HS-27A (cell line): ENCODE measurements at regions not wholly inside any gene's neighbourhood (a gene's known extent, or its start where the extent isn't known, plus 50 kb on each side); places are given as distances from the start of the nearest gene placed in this dataset.
"Not testable (repeated sequence)": the region's sequence is repeated elsewhere in the genome, so short reads cannot be mapped to it uniquely, and the experiment has no call there.

Source experiments
- DNase-seq: peaks from one replicate; pipeline ENCODE4 v3.0.0-alpha.2; 2012; ENCODE audit warnings: low read depth, missing footprints

DNA sequence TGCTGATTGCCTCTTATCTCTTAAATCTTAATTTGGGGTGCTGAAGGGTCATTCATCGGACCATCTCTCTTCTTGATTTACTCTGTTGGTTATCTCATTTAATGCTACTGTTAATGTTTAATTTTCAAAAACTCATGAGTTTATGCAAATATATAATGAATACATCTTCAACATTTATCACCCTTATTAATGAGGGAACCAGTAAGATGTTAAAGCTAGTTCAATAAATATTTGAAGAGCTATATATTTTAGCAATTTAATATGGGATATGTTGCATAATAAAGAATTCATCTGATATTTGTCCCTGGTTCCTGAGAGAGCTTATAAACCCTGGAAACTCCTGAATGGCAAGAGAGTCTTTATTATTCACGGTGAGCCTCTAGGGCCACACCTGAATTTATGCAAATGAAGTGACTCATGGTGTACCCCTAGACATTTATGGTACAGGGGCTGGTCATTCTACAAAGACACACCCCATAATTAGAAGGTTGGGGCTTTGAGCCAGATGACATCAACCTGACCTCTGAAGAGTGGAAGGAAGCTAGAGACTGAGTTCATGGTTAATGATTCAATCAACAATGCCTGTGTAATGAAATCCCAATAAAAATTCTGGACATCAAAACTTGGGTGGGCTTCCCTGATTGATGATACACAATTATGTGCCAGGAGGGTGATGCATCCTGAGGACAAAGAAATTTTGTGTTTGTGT lies 339.5 kb upstream of the ZNF608 start:
- DNase-seq: no peak

- no peak for DNase-seq
These were observed 342.2 kb upstream of the ZNF608 start for GRCh38 chr5:125088522-125089105.

GRCh38 chr5:125092138-125092537 lies 345.7 kb upstream of the ZNF608 start:
- not testable (repeated sequence) for DNase-seq

- DNase-seq: peak; percentile 49
These were observed 347.3 kb upstream of the ZNF608 start for GRCh38 chr5:125093776-125094175.

DNA sequence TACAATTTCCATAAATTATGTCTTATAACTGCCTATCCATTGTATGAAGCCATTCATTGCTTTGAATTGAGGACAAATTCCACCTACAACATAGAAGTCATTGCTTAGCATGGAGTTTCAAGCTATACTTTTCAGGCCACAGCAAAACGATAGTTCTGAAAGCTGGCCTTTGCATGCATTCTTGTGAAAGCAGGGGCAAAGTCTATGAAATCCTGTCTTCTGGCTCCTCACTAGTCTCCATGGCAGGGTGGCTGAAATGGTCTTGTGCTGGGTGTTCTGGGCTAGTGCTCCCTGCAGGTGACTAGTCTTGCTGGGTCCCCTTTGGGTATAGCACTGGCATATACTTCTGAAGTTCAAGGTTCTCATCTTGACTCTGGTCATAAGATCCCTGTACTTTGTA lies 353.9 kb upstream of the ZNF608 start:
- no peak for DNase-seq

- no peak for DNase-seq
These were observed 354.5 kb upstream of the ZNF608 start for GRCh38 chr5:125100951-125101350.

- no peak for DNase-seq
These were observed 357.0 kb upstream of the ZNF608 start for GRCh38 chr5:125103459-125103858.

GRCh38 chr5:125106271-125106670 lies 359.8 kb upstream of the ZNF608 start:
- no peak for DNase-seq

- DNase-seq: no peak
These were observed 360.4 kb upstream of the ZNF608 start for GRCh38 chr5:125106881-125107280.

DNA sequence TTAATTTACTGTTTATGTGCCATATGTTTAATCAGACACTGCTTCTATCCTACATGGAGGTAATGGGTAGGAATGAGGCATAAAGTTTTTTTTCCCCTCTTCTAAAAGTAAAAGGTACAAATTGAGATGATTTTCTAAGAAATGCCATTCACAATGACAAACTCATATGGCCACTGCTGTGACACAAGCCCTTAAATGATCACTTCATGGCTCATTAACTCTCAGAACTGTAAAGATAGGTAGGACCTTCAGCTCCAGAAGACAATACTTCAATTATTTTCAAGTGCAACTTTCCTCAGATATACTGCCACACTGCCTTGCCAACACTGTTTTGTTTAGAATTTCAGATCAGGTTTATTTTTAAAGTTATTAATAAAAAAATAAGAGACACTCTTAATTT lies 362.9 kb upstream of the ZNF608 start:
- no peak for DNase-seq

DNA sequence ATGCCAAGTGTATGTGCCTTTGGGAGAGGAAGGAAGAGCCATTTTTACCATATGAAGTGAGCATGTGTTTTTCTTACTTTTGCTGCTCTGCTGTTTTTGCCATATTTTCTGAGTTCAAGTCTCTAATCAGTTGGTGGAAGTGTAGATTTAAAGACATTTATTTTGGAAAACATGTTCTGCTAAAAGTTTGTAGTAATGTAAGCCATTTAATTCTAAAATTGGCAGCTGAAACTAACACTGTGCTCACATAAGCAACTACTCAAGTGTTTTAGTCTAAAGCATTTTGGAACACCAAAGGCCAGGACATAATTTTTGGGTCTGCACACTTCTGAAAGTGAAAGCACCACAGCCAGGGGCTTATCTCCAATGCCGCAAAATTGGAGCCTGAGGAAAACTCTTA lies 363.4 kb upstream of the ZNF608 start:
- DNase-seq: no peak

DNA sequence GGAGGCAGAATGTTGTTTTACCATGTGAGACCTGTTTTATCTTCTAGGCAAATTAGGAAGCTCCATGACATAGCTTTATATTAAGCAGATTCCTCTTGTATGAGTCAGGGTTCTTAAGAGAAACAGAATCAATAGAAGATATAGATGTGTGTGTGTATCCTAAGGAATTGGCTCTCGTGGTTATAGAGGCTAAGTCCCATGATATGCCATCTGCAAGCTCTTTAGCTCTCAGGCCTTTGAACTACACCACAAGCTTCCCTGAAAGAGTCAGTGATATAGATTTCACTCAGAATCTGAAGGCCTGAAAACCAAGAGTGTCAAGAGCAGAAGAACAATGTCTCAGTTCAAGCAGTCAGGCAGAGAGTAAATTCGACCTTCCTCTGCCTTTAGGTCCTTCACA lies 365.8 kb upstream of the ZNF608 start:
- no peak for DNase-seq

- DNase-seq: no peak
These were observed 366.9 kb upstream of the ZNF608 start for GRCh38 chr5:125113328-125113727.

GRCh38 chr5:125115195-125115525 lies 368.7 kb upstream of the ZNF608 start:
- no peak for DNase-seq

DNA sequence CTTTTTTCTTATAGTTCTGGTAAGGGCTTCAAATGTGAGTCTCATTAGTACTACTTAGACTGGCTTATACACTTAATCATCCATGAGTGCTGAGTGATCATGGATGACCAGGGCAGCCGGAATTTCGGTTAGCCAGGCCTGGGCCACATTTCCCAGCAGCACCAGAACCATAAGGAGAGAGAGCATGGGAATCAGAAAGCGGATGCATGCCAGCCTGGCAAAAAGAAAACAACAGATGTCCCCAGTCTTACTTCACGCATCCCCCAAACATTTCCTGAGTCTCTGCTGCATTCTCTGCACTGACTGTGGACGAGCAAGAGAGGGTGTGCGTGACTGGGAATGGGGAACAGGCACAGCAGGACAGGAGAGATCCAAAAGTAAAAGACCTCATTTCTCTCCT lies 371.1 kb upstream of the ZNF608 start:
- no peak for DNase-seq

DNA sequence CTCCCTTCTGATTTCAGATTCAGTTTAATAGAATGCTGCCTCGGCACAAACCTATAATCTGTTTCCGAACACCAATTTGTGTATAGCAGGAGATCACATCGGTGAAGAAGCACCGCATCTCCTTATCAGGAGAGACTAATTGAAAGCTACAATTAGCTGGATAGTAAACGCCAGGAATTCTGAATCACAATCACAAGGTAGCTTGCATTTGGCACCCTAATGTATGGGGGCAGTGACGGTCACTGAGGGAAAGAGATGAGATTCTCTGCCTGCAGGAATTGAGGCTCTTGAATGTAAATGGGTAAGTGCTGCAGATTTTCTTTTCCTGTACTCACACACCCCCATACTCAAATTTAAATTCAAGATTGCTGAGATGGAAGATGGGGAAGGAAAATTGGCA lies 373.6 kb upstream of the ZNF608 start:
- DNase-seq: no peak

DNA sequence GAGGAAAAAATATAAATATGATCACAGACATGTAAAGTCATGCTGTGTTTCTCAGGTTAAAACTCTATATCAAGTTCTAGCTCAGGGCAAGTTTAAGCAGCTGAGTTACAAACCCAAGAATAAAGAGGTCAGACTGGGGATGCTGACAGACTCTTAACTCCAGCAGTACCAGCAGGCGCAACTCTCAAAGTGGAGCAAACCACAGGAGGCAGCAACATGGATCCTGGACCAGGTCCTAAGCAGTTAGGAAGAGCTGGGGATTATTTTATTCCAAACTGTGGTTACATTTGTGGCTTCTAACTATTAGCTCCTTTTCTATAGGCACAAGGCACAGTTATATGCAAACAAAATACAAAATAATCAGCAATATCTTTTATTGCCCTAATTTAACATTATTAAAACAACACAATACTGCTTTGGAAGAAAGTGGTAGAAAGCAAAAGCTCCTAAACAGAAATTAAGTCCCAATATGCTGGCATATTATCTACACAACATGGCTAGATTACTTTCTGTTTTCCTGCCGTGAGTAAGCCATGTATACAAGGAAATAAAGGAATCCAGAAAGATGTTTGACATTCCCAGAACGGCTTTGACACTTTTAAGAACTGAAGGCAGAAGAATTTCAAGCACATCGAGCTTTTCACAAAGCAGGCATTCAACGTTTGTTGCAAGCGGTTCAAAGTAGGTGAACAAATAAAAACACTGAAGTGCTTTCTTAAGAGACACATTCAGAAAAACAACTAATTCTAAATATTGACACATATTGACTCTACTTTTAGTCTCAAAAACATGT lies 378.8 kb upstream of the ZNF608 start:
- no peak for DNase-seq

DNA sequence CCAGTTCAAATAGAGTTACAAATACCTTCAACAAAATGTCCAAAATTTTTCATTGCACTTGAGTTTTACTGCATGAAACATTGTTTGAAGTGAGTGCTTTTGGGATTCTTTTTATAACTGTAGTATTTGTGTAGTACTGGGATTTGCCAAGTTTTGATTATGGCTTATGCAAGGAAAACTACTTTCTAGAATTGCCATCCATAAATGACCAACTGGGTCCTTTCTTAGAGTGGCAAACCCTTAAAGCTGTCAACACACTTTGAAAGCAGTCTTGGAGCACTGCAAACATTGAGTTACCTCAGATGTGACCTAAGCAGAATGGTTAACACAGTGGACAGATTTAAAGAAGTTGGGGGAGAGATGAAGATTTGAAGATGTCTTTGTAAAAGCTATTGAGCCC lies 379.6 kb upstream of the ZNF608 start:
- no peak for DNase-seq

DNA sequence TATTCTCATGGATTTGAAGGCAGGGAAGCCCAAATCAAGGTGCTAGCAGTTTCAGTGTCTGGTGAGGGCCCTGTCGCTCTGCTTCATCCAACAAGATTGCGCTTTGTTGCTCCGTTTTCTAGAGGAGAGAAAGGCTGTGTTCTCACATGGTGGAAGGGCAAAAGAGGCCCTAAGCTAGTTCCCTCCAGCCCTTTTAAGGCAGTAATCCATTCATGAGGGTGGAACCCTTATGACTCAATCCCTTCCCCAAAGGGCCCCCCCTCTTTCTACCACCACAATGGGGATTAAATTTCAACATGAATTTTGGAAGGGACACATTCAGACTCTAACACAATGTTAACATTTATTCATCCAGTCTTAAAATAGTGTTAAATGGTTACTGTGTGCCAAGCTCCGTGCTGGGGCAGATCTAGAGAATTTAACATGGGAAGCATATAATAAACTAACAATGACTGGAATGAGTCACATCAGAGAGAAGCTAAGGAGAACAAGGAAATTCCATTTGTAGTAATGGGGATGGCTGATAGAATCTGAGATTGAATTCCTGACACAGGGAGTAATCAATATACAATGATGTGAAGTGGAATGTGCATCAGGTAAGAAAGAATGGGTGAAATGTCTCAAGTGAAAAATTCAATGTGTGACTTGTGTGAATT lies 382.8 kb upstream of the ZNF608 start:
- DNase-seq: no peak

DNA sequence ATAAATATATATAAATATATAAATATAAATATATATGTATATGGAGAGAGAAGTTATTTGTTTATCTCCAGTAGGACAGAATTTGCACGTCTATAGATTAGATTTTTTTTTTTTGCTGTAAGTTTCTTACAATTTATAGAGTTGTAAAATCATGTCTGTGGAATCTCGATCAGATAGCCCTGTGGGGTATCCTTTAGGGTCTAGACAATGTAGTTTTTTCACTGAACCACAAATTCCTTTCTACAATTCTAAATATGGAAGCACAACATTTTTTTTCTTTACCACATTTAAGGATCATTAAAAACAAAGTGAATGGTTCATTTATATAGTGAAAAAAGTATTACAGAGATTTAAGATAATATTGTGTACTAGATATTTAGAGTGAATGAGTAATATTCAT lies 384.2 kb upstream of the ZNF608 start:
- no peak for DNase-seq

DNA sequence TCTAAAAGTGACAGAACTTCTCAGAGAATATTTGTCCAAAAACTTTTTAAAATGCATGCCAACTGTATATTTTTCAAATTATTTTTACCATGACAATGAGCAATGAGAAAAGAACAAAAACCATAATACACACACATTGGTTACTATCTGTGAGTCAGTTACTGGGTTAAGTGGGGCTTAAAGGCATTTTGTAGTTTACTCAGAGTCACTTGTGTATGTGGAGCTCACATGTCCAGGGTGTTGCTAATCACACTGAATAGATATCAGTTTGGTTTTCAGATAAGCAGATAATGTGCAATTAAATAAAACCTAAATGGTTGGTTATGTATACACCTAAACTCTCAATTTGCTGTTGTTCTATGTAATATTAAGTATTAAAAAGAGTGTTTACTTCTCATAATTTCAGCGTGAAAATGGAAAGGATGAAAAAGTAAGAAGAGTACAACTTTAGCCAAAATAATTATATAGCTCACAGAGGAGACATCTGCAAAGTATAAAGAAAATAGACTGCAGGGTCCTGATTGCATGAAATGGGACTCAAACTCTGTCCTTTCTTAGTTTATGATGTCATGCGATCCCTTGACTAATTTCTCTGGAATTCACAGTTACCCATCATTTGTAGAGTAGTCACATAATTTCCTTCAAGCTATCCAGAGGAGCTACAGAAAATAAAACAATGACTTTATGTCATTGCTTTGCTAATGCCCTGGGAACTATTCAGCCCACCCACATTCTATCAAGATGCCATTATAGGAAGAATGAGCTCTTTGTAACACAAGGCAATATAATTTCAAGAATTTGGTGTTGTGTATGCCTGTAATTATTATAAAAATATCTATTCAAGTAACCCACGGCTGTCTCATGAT lies 388.0 kb upstream of the ZNF608 start:
- DNase-seq: no peak

DNA sequence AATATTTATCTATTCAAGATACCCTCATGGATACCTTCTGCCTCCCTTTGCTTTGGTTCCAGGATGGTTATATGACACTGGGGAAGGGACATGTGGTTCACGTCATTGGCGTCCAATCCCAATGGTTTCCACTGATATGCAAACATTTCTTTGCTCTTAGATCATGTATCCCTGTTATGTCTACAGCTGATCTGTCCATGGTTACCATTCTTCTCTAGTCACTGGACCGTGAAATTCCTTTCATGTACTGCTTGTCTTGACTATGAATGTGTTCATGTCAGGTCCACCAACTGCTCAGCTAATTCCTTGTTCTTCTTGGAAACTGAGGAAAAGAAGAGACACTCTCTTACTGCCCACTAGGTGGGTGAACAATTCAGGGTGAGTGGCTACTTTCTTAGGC lies 391.1 kb upstream of the ZNF608 start:
- no peak for DNase-seq
